ENCODE measurements at regions not wholly inside any gene's neighbourhood (a gene's known extent, or its start where the extent isn't known, plus 50 kb on each side); places are given as distances from the start of the nearest gene placed in this dataset.

- H3K36me3 ChIP-seq (ENCODE audit: insufficient read depth, low read length) = no peaks in the 10 kb centered on the region
- no peaks in the 10 kb centered on the region for H3K9me3 ChIP-seq (replicated peaks; ENCODE audit: low read length)
- H3K4me1 ChIP-seq (ENCODE audit: control insufficient read depth, insufficient read depth, low read length) = peaks cover 40% of the 10 kb centered on the region
- no peaks in the 10 kb centered on the region for H3K27me3 ChIP-seq (ENCODE audit: control insufficient read depth, insufficient read depth, low read length)
- no peak overlapping the region for H3K4me3 ChIP-seq (ENCODE audit: low read length)
- H3K9ac ChIP-seq (ENCODE audit: low read depth, low read length) = no peak overlapping the region
- H3K4me2 ChIP-seq (ENCODE audit: low read length) = no peak overlapping the region
These were observed 211.3 kb downstream of the SKIDA1 start for GRCh38 chr10:21314111-21314626.

DNA sequence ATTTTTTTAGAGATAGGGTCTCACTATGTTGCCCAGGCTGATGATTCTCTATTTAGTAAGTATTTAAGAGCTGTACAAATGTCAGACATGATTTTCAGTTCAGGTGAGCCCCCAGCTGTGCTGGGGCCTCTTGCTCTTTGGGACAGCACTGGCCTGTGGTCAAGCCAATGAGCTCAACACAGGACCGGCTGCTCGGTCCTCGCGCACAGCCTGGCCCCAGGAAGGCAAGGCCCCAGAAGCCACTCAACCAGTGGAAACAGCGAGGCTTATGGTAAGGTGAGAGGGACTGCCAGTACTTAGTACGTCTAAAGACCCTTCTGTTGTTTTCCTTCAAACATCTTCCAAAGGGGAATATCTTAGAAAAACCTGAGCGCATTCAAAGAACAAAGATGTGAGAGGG is 211.8 kb downstream of the SKIDA1 start:
- no peak overlapping the region for H3K4me2 ChIP-seq (ENCODE audit: low read length)
- H3K4me3 ChIP-seq (ENCODE audit: low read length) = no peak overlapping the region
- H3K9ac ChIP-seq (ENCODE audit: low read depth, low read length) = no peak overlapping the region
- no peaks in the 10 kb centered on the region for H3K36me3 ChIP-seq (ENCODE audit: insufficient read depth, low read length)
- H3K4me1 ChIP-seq (ENCODE audit: control insufficient read depth, insufficient read depth, low read length) = peaks cover 35% of the 10 kb centered on the region
- H3K9me3 ChIP-seq (replicated peaks; ENCODE audit: low read length) = no peaks in the 10 kb centered on the region
- no peaks in the 10 kb centered on the region for H3K27me3 ChIP-seq (ENCODE audit: control insufficient read depth, insufficient read depth, low read length)

- H3K4me2 ChIP-seq (ENCODE audit: low read length) = no peak overlapping the region
- no peak overlapping the region for H3K9ac ChIP-seq (ENCODE audit: low read depth, low read length)
- H3K27me3 ChIP-seq (ENCODE audit: control insufficient read depth, insufficient read depth, low read length) = no peaks in the 10 kb centered on the region
- H3K4me1 ChIP-seq (ENCODE audit: control insufficient read depth, insufficient read depth, low read length) = peaks cover 24% of the 10 kb centered on the region
- H3K4me3 ChIP-seq (ENCODE audit: low read length) = no peak overlapping the region
- H3K9me3 ChIP-seq (replicated peaks; ENCODE audit: low read length) = no peaks in the 10 kb centered on the region
- no peaks in the 10 kb centered on the region for H3K36me3 ChIP-seq (ENCODE audit: insufficient read depth, low read length)
These were observed 214.1 kb downstream of the SKIDA1 start for GRCh38 chr10:21311426-21311825.

DNA sequence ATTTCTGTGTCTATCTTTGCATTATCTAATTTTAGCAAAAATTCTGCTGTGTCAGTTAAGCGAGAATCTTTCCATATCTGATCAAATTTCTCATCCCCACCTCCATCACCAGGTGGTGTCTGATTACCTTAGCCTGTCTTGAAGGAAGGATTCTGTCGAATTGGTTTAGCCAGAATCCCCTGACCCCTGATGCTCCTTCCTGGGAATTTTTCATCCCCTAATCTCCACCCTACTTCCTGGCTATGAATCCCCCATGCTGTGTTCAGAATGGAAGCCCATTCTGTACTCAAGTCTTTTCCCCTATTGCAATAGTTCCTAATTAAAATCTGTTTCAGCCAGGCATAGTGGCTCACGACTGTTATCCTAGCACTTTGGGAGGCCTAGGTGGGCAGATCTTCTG is 216.1 kb downstream of the SKIDA1 start:
- Histone ChIP-seq H3K9ac (ENCODE audit: low read depth, low read length) (no peak overlapping the region), H3K4me3 (ENCODE audit: low read length) (no peak overlapping the region), H3K36me3 (ENCODE audit: insufficient read depth, low read length) (no peaks in the 10 kb centered on the region), H3K4me2 (ENCODE audit: low read length) (no peak overlapping the region), H3K4me1 (ENCODE audit: control insufficient read depth, insufficient read depth, low read length) (peaks cover 6% of the 10 kb centered on the region), H3K9me3 (replicated peaks; ENCODE audit: low read length) (no peaks in the 10 kb centered on the region), H3K27me3 (ENCODE audit: control insufficient read depth, insufficient read depth, low read length) (no peaks in the 10 kb centered on the region)

DNA sequence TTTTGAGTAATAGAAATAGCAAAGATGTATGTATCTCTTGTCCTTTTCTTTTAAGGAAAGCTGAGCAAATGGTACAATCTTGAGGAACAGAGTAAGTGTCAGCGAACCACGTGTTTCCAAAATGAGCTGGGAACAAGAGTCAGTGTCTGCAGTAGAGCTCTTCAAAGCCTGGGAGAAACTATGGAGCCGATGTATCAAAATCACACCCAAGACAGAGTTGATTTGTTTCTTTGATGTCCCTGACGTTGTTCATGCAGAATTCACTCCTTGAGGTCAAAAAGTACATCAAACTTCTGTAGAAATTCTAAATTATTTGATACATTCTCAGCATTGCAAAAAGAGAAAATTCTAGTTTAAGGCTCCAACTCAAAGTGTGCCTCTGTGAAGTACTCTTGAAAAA is 216.5 kb downstream of the SKIDA1 start:
- H3K27me3 ChIP-seq (ENCODE audit: control insufficient read depth, insufficient read depth, low read length) = no peaks in the 10 kb centered on the region
- peaks cover 1% of the 10 kb centered on the region for H3K4me1 ChIP-seq (ENCODE audit: control insufficient read depth, insufficient read depth, low read length)
- H3K36me3 ChIP-seq (ENCODE audit: insufficient read depth, low read length) = no peaks in the 10 kb centered on the region
- H3K9me3 ChIP-seq (replicated peaks; ENCODE audit: low read length) = no peaks in the 10 kb centered on the region
- no peak overlapping the region for H3K4me3 ChIP-seq (ENCODE audit: low read length)
- no peak overlapping the region for H3K4me2 ChIP-seq (ENCODE audit: low read length)
- no peak overlapping the region for H3K9ac ChIP-seq (ENCODE audit: low read depth, low read length)

DNA sequence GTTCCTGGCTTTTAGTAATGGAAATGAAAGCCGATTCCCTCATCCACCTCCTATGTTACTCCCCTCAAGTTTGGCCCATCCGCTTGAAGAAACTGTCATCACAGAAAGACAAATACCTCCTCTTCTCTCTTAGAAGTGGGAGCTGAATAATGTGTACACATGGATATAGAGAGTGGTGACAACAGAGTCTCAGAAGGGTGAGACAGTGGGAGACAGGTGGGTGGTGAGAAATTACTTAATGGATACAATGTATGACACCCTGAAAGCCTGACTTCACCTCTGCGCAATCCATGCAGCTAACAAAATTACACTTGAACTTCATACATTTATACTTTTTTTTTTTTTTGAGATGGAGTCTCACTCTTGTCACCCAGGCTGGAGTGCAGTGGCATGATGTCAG is 217.5 kb downstream of the SKIDA1 start:
- Histone ChIP-seq H3K27me3 (ENCODE audit: control insufficient read depth, insufficient read depth, low read length) (no peaks in the 10 kb centered on the region), H3K4me3 (ENCODE audit: low read length) (no peak overlapping the region), H3K36me3 (ENCODE audit: insufficient read depth, low read length) (no peaks in the 10 kb centered on the region), H3K4me1 (ENCODE audit: control insufficient read depth, insufficient read depth, low read length) (no peaks in the 10 kb centered on the region), H3K9ac (ENCODE audit: low read depth, low read length) (no peak overlapping the region), H3K4me2 (ENCODE audit: low read length) (no peak overlapping the region), H3K9me3 (replicated peaks; ENCODE audit: low read length) (no peaks in the 10 kb centered on the region)

- H3K4me2 ChIP-seq (ENCODE audit: low read length) = no peak overlapping the region
- H3K9me3 ChIP-seq (replicated peaks; ENCODE audit: low read length) = no peaks in the 10 kb centered on the region
- no peak overlapping the region for H3K4me3 ChIP-seq (ENCODE audit: low read length)
- no peaks in the 10 kb centered on the region for H3K4me1 ChIP-seq (ENCODE audit: control insufficient read depth, insufficient read depth, low read length)
- H3K36me3 ChIP-seq (ENCODE audit: insufficient read depth, low read length) = no peaks in the 10 kb centered on the region
- no peaks in the 10 kb centered on the region for H3K27me3 ChIP-seq (ENCODE audit: control insufficient read depth, insufficient read depth, low read length)
- no peak overlapping the region for H3K9ac ChIP-seq (ENCODE audit: low read depth, low read length)
These were observed 220.9 kb downstream of the SKIDA1 start for GRCh38 chr10:21304608-21305007.

- no peak overlapping the region for H3K4me3 ChIP-seq (ENCODE audit: low read length)
- no peaks in the 10 kb centered on the region for H3K4me1 ChIP-seq (ENCODE audit: control insufficient read depth, insufficient read depth, low read length)
- H3K4me2 ChIP-seq (ENCODE audit: low read length) = no peak overlapping the region
These were observed 221.3 kb downstream of the SKIDA1 start for GRCh38 chr10:21304198-21304597.

GRCh38 chr10:21300551-21300950 is 224.9 kb downstream of the SKIDA1 start:
- Histone ChIP-seq H3K9me3 (replicated peaks; ENCODE audit: low read length) (no peaks in the 10 kb centered on the region), H3K9ac (ENCODE audit: low read depth, low read length) (no peak overlapping the region), H3K4me2 (ENCODE audit: low read length) (no peak overlapping the region), H3K36me3 (ENCODE audit: insufficient read depth, low read length) (no peaks in the 10 kb centered on the region), H3K4me3 (ENCODE audit: low read length) (no peak overlapping the region), H3K4me1 (ENCODE audit: control insufficient read depth, insufficient read depth, low read length) (no peaks in the 10 kb centered on the region), H3K27me3 (ENCODE audit: control insufficient read depth, insufficient read depth, low read length) (no peaks in the 10 kb centered on the region)

More at GRCh38 chr10:21304198-21304597, 221.3 kb downstream of the SKIDA1 start:
- Histone ChIP-seq H3K9me3 (replicated peaks; ENCODE audit: low read length) (no peaks in the 10 kb centered on the region), H3K9ac (ENCODE audit: low read depth, low read length) (no peak overlapping the region), H3K36me3 (ENCODE audit: insufficient read depth, low read length) (no peaks in the 10 kb centered on the region), H3K27me3 (ENCODE audit: control insufficient read depth, insufficient read depth, low read length) (no peaks in the 10 kb centered on the region)

- no peaks in the 10 kb centered on the region for H3K4me1 ChIP-seq (ENCODE audit: control insufficient read depth, insufficient read depth, low read length)
- no peaks in the 10 kb centered on the region for H3K36me3 ChIP-seq (ENCODE audit: insufficient read depth, low read length)
- no peaks in the 10 kb centered on the region for H3K27me3 ChIP-seq (ENCODE audit: control insufficient read depth, insufficient read depth, low read length)
- H3K4me3 ChIP-seq (ENCODE audit: low read length) = no peak overlapping the region
- no peaks in the 10 kb centered on the region for H3K9me3 ChIP-seq (replicated peaks; ENCODE audit: low read length)
- no peak overlapping the region for H3K9ac ChIP-seq (ENCODE audit: low read depth, low read length)
- H3K4me2 ChIP-seq (ENCODE audit: low read length) = no peak overlapping the region
These were observed 226.2 kb downstream of the SKIDA1 start for GRCh38 chr10:21299330-21299729.

DNA sequence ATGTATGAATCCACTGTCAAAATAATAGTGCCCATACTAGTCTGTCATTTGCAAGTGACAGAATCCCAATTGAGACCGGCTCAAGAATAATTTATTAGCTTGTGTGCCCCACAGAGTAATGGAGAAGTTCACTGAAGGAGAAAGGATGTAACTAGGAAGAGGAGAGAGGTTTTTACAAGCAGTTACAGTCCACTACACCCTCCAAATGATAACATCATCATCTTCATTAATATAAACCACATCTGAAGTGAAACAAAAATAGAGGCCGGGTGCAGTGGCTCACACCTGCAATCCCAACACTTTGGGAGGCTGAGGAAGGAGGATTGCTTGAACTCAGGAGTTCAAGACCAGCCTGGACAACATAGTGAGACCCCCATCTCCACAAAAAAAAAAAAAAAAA is 226.8 kb downstream of the SKIDA1 start:
- Histone ChIP-seq H3K4me3 (ENCODE audit: low read length) (no peak overlapping the region), H3K4me1 (ENCODE audit: control insufficient read depth, insufficient read depth, low read length) (peaks cover 3% of the 10 kb centered on the region), H3K36me3 (ENCODE audit: insufficient read depth, low read length) (no peaks in the 10 kb centered on the region), H3K9ac (ENCODE audit: low read depth, low read length) (no peak overlapping the region), H3K9me3 (replicated peaks; ENCODE audit: low read length) (no peaks in the 10 kb centered on the region), H3K27me3 (ENCODE audit: control insufficient read depth, insufficient read depth, low read length) (no peaks in the 10 kb centered on the region), H3K4me2 (ENCODE audit: low read length) (no peak overlapping the region)

GRCh38 chr10:21297603-21298383 is 227.7 kb downstream of the SKIDA1 start:
- Histone ChIP-seq H3K9ac (ENCODE audit: low read depth, low read length) (no peak overlapping the region), H3K36me3 (ENCODE audit: insufficient read depth, low read length) (no peaks in the 10 kb centered on the region), H3K9me3 (replicated peaks; ENCODE audit: low read length) (no peaks in the 10 kb centered on the region), H3K4me3 (ENCODE audit: low read length) (no peak overlapping the region), H3K4me1 (ENCODE audit: control insufficient read depth, insufficient read depth, low read length) (peaks cover 11% of the 10 kb centered on the region), H3K27me3 (ENCODE audit: control insufficient read depth, insufficient read depth, low read length) (no peaks in the 10 kb centered on the region), H3K4me2 (ENCODE audit: low read length) (no peak overlapping the region)
